ENCODE measurements at regions not wholly inside any gene's neighbourhood (a gene's known extent, or its start where the extent isn't known, plus 50 kb on each side); places are given as distances from the start of the nearest gene placed in this dataset.

- TF ChIP-seq MYNN (tag by site-specific recombination; IDR thresholded peaks at IDR 0.05; ENCODE audit: borderline replicate concordance) (no peak), ATF2 (tag by site-specific recombination; IDR thresholded peaks at IDR 0.05; ENCODE audit: low read depth) (no peak), CTCF (tag by site-specific recombination; IDR thresholded peaks at IDR 0.05) (no peak), ZNF626 (tag by site-specific recombination; IDR thresholded peaks at IDR 0.05) (no peak), ZBTB21 (tag by site-specific recombination; IDR thresholded peaks at IDR 0.05) (no peak), ZNF354C (tag by site-specific recombination; IDR thresholded peaks at IDR 0.05; ENCODE audit: borderline replicate concordance, low read depth) (no peak), ZNF610 (tag by site-specific recombination; IDR thresholded peaks at IDR 0.05; ENCODE audit: borderline replicate concordance) (no peak), YY1 (tag by site-specific recombination; IDR thresholded peaks at IDR 0.05) (no peak), ZBTB7A (tag by site-specific recombination; IDR thresholded peaks at IDR 0.05; ENCODE audit: low read depth) (no peak), ZNF792 (tag by site-specific recombination; IDR thresholded peaks at IDR 0.05) (no peak), ZNF24 (tag by site-specific recombination; IDR thresholded peaks at IDR 0.05) (no peak), ZNF157 (tag by site-specific recombination; IDR thresholded peaks at IDR 0.05) (no peak), ZNF629 (tag by site-specific recombination; IDR thresholded peaks at IDR 0.05) (no peak), ZNF623 (tag by site-specific recombination; IDR thresholded peaks at IDR 0.05) (no peak)
These were observed 119.9 kb upstream of the RND3 start for GRCh38 chr2:150607390-150607811.

Measured in HEK293 (cell line).